Breast epithelium (tissue), 4 donors: ENCODE measurements at regions not wholly inside any gene's neighbourhood (a gene's known extent, or its start where the extent isn't known, plus 50 kb on each side); places are given as distances from the start of the nearest gene placed in this dataset.
"Not testable (repeated sequence)": the region's sequence is repeated elsewhere in the genome, so short reads cannot be mapped to it uniquely, and the experiment has no call there.

Experiments used
- DNase-seq, 2 donors: peaks; one replicate each; pipeline ENCODE4 v3.0.0-alpha.2; 2019; ENCODE audit warnings: low spot score in 2 of 2
- H3K27ac ChIP-seq, 2 donors: fragments of 200-600 bp; sonication (generic) in 1 of 2; one replicate each; pipeline ENCODE4 v1.5.1; 2016 to 2019; ENCODE audit warnings: mild to moderate bottlenecking in 1 of 2
- H3K27me3 ChIP-seq, 2 donors: fragments of 200-600 bp; sonication (generic) in 1 of 2; one replicate each; pipeline versions ENCODE4 v1.5.1 to v1.6.0; 2017 to 2019; ENCODE audit warnings: control low read depth in 1 of 2, mild to moderate bottlenecking in 1 of 2
- H3K36me3 ChIP-seq: fragments of 200-600 bp; one replicate; pipeline ENCODE4 v1.5.1; 2019
- H3K4me1 ChIP-seq, 2 donors: fragments of 200-600 bp; sonication (generic); one replicate each; pipeline ENCODE4 v1.5.1; 2016 to 2019; ENCODE audit warnings: control low read depth in 1 of 2
- H3K4me3 ChIP-seq, 3 donors: fragments of 200-600 bp; sonication (generic); 1 replicate in 2 of 3; 2 replicates in 1 of 3; pipeline ENCODE4 v1.5.1; 2016 to 2019; ENCODE audit warnings: mild to moderate bottlenecking in 3 of 3, moderate library complexity in 2 of 3
- H3K9me3 ChIP-seq, 2 donors: fragments of 200-600 bp; sonication (generic) in 1 of 2; one replicate each; pipeline ENCODE4 v1.5.1; 2016 to 2019; ENCODE audit warnings: control low read depth in 1 of 2
- CTCF ChIP-seq, 3 donors: fragments of 450-650 bp; IDR thresholded peaks; one replicate each; pipeline ENCODE4 v1.5.1; 2016 to 2017; ENCODE audit warnings: antibody characterized with exemption in 3 of 3, mild to moderate bottlenecking in 3 of 3, moderate library complexity in 3 of 3
- POLR2A ChIP-seq: fragments of 450-650 bp; IDR thresholded peaks from one replicate; pipeline ENCODE4 v1.6.1; 2016; ENCODE audit warnings: antibody characterized with exemption, mild to moderate bottlenecking, moderate library complexity
- POLR2AphosphoS5 ChIP-seq, 3 donors: sonication (generic); formaldehyde crosslinking; IDR thresholded peaks; one replicate each; pipeline ENCODE4 v1.6.1; 2017; ENCODE audit warnings: antibody characterized with exemption in 3 of 3
- intact Hi-C: fragments of 100-400 bp; cut with DNase I; formaldehyde crosslinking; loops from one replicate; pipeline ENCODE4 v1.15.1; 2023; ENCODE audit warnings: low total_unique reads

GRCh38 chr6:69456086-69456485, 340.7 kb downstream of the LMBRD1 start:
- TF ChIP-seq CTCF (IDR thresholded peaks at IDR 0.05) = no peak
- Histone ChIP-seq H3K27ac (no peak overlapping the region), H3K9me3 (peaks cover 3 to 19% of the 10 kb centered on the region in 2 donors), H3K36me3 (no peaks in the 10 kb centered on the region), H3K27me3 (no peaks in the 10 kb centered on the region), H3K4me3 (no peak overlapping the region), H3K4me1 (no peaks in the 10 kb centered on the region)
- intact Hi-C loops = no loop called here
- no peak for DNase-seq

GRCh38 chr6:69454619-69455018, 342.2 kb downstream of the LMBRD1 start:
- H3K4me3 ChIP-seq, H3K27ac ChIP-seq, DNase-seq, H3K36me3 ChIP-seq, H3K27me3 ChIP-seq, H3K4me1 ChIP-seq, intact Hi-C loops: not testable (repeated sequence)
- peaks cover 9 to 31% of the 10 kb centered on the region in 2 donors for H3K9me3 ChIP-seq

GRCh38 chr6:69450493-69450892, 346.3 kb downstream of the LMBRD1 start:
- intact Hi-C loops, H3K36me3 ChIP-seq, H3K4me3 ChIP-seq, H3K27me3 ChIP-seq, H3K4me1 ChIP-seq, H3K27ac ChIP-seq, DNase-seq: not testable (repeated sequence)
- peaks cover 9 to 32% of the 10 kb centered on the region in 2 donors for H3K9me3 ChIP-seq

- no peaks in the 10 kb centered on the region for H3K4me1 ChIP-seq
- DNase-seq = no peak
- no peak overlapping the region for H3K27ac ChIP-seq
- intact Hi-C loops = no loop called here
- H3K9me3 ChIP-seq = peaks cover 9 to 32% of the 10 kb centered on the region in 2 donors
- H3K36me3 ChIP-seq = no peaks in the 10 kb centered on the region
- no peak overlapping the region for H3K4me3 ChIP-seq
- no peaks in the 10 kb centered on the region for H3K27me3 ChIP-seq
- TF ChIP-seq POLR2AphosphoS5 (IDR thresholded peaks at IDR 0.05) = no peak
- TF ChIP-seq POLR2A = no peak
- TF ChIP-seq CTCF (IDR thresholded peaks at IDR 0.05) = no peak
These were observed 346.9 kb downstream of the LMBRD1 start for GRCh38 chr6:69449887-69450286.
